GM19025 (cell line): ENCODE measurements at regions not wholly inside any gene's neighbourhood (a gene's known extent, or its start where the extent isn't known, plus 50 kb on each side); places are given as distances from the start of the nearest gene placed in this dataset.
"Not testable (repeated sequence)": the region's sequence is repeated elsewhere in the genome, so short reads cannot be mapped to it uniquely, and the experiment has no call there.

Experiments
- ATAC-seq: cut with Tn5 transposase; IDR thresholded peaks from one replicate; pipeline ENCODE4 v1.9.1; 2021; ENCODE audit warnings: mild to moderate bottlenecking, low read depth, moderate library complexity; ENCODE audit not compliant: unreplicated experiment

- ATAC-seq = peak; percentile 32
These were observed 166.2 kb downstream of the TOMM20 start for GRCh38 chr1:234962340-234962989.

- ATAC-seq = no peak
These were observed 166.9 kb downstream of the TOMM20 start for GRCh38 chr1:234961456-234962339.

- ATAC-seq = no peak
These were observed 167.7 kb downstream of the TOMM20 start for GRCh38 chr1:234960722-234961455.

GRCh38 chr1:234958706-234959657, 169.7 kb downstream of the TOMM20 start:
- no peak for ATAC-seq

GRCh38 chr1:234958066-234958705, 170.5 kb downstream of the TOMM20 start:
- no peak for ATAC-seq

GRCh38 chr1:234957330-234958065, 171.1 kb downstream of the TOMM20 start:
- ATAC-seq = no peak

- ATAC-seq = no peak
These were observed 171.8 kb downstream of the TOMM20 start for GRCh38 chr1:234956821-234957329.

GRCh38 chr1:234955107-234955731, 173.4 kb downstream of the TOMM20 start:
- no peak for ATAC-seq

- no peak for ATAC-seq
These were observed 174.0 kb downstream of the TOMM20 start for GRCh38 chr1:234954613-234955012.

- ATAC-seq = no peak
These were observed 174.8 kb downstream of the TOMM20 start for GRCh38 chr1:234953655-234954405.

- ATAC-seq = no peak
These were observed 178.0 kb downstream of the TOMM20 start for GRCh38 chr1:234950598-234950997.

- not testable (repeated sequence) for ATAC-seq
These were observed 179.1 kb downstream of the TOMM20 start for GRCh38 chr1:234949528-234949927.

GRCh38 chr1:234944439-234945344, 183.9 kb downstream of the TOMM20 start:
- no peak for ATAC-seq

GRCh38 chr1:234943836-234944402, 184.7 kb downstream of the TOMM20 start:
- no peak for ATAC-seq

GRCh38 chr1:234942879-234943506, 185.6 kb downstream of the TOMM20 start:
- ATAC-seq = no peak

GRCh38 chr1:234942012-234942332, 186.7 kb downstream of the TOMM20 start:
- ATAC-seq = no peak
